Transverse colon (tissue), 3 donors: ENCODE measurements at regions not wholly inside any gene's neighbourhood (a gene's known extent, or its start where the extent isn't known, plus 50 kb on each side); places are given as distances from the start of the nearest gene placed in this dataset.
"Not testable (repeated sequence)": the region's sequence is repeated elsewhere in the genome, so short reads cannot be mapped to it uniquely, and the experiment has no call there.

Source experiments
- CTCF ChIP-seq, 5 experiments: fragments of 200-600 bp in 3 of 5; fragments of 450-650 bp in 2 of 5; sonication (generic) in 3 of 5; IDR thresholded peaks; 1 replicate in 2 of 5; 2 replicates in 3 of 5; pipeline ENCODE4 v1.5.1; 2016 to 2017; ENCODE audit warnings: antibody characterized with exemption in 5 of 5, inconsistent platforms in 3 of 5, mild to moderate bottlenecking in 2 of 5, moderate library complexity in 1 of 5
- POLR2A ChIP-seq: fragments of 450-650 bp; IDR thresholded peaks from one replicate; pipeline ENCODE4 v1.6.1; 2016; ENCODE audit warnings: antibody characterized with exemption, mild to moderate bottlenecking, moderate library complexity

DNA sequence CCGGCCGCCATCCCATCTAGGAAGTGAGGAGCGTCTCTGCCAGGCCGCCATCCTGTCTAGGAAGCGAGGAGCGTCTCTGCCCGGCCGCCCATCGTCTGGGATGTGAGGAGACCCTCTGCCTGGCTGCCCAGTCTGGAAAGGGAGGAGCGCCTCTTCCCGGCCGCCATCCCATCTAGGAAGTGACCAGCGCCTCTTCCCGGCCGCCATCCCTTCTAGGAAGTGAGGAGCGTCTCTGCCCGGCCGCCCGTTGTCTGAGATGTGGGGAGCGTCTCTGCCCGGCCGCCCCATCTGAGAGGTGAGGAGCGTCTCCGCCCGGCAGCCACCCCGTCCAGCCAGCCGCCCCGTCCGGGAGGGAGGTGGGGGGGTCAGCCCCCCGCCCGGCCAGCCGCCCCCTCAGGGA is 475.4 kb downstream of the TMEM114 start:
- TF ChIP-seq CTCF (IDR thresholded peaks at IDR 0.05); POLR2A: not testable (repeated sequence)
